CD4-positive, alpha-beta T cell treated with Interleukin-17A for 1 hour (primary cell): ENCODE measurements at regions not wholly inside any gene's neighbourhood (a gene's known extent, or its start where the extent isn't known, plus 50 kb on each side); places are given as distances from the start of the nearest gene placed in this dataset.
"Not testable (repeated sequence)": the region's sequence is repeated elsewhere in the genome, so short reads cannot be mapped to it uniquely, and the experiment has no call there.

ENCODE experiments used
- DNase-seq: peaks from one replicate; pipeline ENCODE4 v3.0.0-alpha.2; 2020

DNA sequence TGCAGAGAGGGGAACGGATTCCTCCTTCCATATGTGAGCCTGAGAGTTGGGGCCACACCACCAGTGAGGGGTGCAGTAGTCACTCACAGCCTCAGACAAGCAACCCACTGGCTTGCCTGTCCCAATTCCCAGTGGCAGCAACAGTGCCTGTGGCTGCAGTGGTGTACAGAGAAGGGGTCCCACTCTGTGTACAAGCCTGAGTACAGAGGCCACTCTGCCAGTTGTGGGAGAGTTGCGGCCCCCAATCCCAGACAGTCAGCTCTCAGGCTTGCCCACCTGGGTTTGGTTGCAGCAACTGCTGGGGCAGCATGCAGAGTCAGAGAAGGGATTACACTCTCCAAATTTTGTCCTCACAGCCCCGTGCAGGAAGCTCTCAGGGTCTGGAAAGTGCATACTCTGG lies 133.2 kb upstream of the RFX3 start:
- no peak for DNase-seq

DNA sequence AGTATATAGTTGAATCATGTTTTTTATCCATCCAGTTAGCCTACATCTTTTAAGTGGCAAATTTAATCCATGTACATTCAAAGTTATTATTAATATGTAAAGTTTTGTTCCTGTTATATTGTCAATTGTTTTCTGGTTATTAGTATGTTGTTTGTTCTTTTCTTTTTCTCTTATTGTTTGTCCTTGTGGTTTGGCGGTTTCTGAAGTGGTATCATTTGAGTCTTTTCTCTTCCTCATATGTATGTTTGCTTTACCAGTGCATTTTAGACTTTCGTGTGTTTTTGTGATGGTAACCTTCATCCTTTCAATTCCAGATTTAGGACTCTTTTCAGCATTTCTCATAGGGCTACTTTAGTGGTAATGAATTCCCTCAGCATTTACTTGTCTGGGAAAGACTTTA lies 130.4 kb upstream of the RFX3 start:
- DNase-seq = no peak

DNA sequence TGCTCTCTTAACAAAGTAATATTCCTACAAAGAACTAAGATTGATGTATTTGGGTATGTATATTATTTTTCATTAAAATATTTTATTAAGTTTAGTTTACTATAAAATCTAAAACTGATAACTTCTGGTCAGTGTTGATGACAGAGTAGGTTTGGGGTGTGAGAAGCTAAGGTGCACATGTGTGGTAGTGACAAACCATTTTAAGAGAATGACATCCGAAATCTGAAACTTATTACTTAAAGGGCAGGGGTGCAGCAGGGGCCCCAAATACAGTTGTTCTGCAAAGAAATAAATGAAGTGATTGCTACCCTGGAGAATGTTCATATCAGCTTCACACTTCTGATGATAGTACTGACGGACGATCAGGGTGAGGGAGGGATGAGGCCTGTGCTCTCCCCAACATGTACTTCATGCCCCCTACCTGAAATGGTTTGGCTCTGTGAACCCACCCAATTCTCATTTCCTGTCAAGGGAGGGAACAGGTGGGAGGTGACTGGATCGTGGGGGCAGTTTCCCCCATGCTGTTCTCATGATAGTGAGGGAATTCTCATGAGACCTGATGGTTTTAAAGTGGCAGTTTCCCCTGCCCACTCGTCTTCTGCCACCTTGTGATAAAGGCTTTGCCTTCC lies 125.3 kb upstream of the RFX3 start:
- no peak for DNase-seq

DNA sequence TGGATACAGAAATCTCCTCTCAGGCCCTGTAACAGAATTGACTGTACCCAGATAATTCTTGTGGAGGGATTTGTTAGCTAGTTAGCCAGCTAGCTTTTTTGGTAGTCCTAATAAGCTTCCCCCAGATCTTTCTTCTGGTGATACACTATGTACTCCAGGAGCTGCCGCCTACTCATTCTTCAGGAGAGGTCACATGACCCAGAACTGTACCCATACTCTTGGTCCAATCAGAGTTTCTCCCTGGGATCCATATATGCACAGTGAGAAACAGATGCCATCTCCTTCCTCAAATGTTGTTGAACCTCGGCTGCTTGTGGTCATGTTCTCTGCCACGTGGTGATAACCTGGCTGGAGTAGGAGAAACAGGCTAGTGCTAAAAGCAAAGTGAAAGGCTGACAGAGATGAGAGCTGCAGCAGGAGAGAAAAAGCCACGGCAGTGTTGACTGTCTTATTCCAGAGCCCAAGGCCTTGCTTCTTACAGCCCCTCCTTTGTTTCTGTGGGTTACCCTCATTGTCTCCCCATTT lies 123.0 kb upstream of the RFX3 start:
- DNase-seq = no peak

DNA sequence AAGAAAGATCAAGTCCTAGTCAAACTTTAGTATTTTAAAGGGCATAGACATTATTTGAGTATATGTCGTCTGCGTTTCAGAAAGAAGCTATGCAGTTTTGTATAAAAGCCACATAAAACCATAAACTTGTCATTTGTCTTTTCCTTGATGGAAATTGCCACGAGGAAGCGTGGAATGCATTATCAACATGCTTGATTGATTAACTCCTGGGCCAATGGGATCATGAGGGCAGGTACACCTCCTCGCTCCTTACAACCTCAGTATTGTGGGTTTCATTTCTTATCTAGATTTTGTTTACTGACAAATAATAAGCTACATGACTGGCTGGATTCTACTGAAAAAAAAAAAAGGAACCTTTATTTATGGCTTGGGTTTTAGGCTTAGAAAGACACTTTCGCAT lies 122.5 kb upstream of the RFX3 start:
- no peak for DNase-seq

DNA sequence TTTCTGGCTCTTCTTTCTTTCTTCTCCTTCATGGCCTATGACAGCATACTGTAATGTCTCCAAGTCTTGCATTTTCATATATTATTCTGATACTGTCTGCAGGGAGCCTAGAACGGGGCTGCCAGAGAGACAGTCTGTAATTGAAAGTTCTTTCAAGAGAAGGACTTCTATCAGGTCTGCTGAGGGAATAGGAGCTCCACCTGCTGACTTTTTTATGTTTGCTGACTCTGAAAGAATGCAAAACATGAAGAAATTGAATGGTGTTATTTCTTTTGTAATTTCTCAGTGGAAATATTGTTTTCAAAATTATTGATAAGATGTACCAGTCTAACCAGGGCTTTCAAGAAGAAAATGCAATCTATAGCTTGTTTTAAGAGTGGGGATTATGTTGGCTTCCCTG lies 121.9 kb upstream of the RFX3 start:
- peak; percentile 7 for DNase-seq

DNA sequence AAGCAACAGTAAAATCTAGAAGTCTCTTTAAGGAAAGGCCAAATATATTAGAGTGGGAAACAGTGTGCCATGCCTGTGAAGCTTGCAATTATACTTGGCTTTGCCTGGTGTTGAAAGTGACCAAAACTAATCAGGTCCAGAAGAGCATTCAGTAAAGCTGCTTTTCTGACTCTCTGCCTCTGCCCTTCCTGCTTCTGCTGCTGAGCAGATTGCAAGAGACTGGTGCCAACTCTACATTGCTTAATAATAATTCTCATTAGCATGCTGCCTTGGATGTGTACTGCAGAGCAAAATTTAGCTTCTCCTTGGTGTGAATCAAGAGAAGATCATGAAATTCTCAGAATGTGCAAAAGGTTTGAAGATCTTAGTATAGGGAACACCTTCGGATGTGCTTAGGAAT lies 120.4 kb upstream of the RFX3 start:
- DNase-seq = no peak

DNA sequence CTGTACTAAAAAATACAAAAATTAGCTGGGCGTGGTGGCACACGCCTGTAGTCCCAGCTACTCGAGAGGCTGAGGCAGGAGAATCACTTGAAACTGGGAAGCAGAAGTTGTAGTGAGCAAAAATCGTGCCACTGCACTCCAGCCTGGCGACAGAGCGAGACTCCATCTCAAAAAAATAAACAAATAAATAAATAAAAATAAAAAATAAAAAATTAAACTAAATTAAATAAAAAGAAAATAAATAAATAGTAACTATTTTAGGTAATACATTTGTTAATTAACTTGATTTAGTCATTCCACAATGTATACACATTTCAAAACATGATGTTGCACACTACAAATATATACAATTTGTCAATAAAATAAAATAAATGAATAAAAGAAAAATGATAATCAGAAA lies 116.3 kb upstream of the RFX3 start:
- not testable (repeated sequence) for DNase-seq

DNA sequence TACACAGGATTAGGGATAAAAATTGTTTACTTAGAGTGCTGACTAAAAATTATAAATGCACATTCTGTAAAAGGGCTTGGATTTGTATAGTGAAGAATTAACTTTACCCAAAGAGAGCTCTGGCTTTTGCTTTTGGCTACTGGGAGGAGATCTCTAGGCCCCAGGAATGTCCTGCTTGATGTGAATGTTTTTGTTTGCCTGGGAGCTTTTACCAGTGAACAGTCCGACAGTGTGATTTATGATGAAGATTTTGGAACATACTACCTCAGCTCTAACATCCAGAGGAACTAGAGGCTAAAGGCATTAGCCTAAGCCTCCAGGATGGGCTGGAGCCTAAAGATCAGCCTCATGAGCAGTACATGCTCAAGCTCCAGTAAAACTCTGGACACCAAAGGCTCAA lies 103.7 kb upstream of the RFX3 start:
- no peak for DNase-seq

DNA sequence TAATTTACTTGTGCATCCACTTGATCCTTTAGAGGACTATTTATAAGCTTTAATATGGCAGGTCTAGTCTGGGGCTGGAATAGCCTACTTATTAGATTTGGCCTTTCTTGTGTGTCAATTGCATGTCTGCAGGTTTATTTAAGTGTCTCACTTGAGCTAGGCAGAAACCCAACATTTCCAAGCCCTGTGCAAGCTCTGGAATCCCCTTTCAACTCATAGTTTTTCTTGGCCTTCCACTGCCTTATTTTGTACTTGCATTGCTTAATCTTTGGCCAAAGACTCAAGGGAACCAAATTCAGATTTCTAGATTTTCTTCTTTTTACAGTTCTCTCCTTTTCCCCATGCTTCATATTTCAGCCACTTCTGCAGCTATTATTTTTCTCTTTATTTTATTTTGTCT lies 102.4 kb upstream of the RFX3 start:
- no peak for DNase-seq

DNA sequence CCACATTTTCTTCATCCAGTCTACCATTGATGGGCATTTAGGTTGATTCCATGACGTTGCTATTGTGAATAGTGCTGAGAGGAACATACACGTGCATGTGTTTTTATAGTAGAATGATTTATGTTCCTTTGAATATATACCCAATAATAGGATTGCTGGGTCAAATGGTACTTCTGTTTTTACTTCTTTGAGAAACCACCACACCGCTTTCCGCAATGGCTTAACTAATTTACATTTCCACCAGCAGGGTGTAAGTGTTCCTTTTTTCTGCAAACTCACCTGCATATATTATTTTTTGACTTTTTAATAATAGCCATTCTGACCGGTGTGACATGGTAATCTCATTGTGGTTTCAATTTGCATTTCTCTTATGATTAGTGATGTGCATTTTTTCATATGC lies 82.2 kb upstream of the RFX3 start:
- DNase-seq = no peak

DNA sequence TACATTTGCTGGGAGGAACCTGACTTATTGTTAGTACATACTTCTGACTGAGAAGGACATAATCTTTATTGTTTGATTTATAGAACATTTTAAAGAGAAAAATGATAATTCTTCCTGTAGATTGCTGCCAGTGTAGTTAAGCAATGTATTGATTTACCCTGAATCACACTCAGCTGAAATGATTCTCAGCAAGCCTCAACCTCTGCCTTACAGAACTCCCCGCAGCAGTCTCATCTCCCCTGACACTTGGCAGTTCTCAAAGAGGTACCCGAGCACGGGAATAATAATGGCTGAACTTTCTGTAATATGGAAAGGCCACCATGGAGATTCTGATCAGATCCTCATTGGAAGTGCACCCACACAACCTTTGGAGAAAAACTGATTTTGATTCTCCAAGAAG lies 74.9 kb upstream of the RFX3 start:
- DNase-seq = no peak

DNA sequence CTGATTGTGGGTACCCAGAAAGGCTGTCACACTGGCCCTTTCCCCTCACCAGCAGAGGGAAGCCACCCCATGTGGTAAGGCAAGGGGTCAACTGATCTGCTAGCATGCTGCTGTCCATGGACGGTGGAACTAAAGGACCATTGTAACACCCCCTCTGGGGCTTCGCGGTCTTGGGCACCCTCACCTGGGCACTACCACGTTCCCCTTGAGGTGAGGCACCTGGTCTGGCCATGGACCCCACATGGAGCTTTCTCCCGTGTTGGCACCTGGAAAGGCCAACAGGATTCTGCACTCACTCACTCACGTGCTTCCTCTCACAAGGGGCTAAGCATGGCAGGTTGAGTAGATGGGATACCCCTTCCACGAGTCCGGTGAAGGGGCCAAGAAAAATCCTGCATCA lies 72.0 kb upstream of the RFX3 start:
- DNase-seq = no peak

DNA sequence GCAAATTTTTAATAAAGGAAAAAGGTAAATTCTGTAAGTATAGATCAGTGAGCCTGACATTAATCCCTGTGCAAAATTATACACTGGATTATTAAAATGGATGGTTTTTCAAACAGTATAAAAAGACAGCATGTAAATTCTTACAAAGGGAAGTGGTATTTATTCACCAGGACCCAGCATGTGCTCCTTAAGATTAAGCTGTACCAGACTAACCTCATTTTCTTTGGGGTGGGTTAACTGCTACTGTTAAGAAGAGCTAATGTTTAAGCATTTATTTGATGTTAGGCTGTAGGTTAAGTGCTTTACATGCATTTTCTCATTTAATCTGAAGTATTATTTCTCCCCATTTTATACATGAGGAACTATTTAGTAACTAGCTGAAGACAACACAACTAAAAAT lies 60.3 kb upstream of the RFX3 start:
- no peak for DNase-seq

DNA sequence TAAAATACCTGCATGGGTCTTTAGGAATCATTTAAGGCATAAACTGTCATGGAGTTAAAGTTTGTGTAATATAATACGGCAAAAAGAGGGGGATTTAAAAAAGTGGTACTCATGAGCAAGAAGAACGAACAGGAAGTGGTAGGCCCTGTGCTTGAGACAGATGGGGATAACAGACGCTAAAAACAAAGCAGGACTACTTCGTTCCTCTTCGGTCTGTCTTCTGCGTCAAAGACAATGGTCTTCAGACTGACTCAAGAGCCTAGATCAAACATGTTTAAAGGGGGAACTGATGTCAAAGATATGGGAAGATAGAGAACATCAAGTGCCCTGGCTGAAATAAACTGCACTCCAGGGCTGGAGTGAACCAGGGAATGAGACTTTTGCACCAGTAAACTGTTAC lies 59.8 kb upstream of the RFX3 start:
- DNase-seq = no peak

DNA sequence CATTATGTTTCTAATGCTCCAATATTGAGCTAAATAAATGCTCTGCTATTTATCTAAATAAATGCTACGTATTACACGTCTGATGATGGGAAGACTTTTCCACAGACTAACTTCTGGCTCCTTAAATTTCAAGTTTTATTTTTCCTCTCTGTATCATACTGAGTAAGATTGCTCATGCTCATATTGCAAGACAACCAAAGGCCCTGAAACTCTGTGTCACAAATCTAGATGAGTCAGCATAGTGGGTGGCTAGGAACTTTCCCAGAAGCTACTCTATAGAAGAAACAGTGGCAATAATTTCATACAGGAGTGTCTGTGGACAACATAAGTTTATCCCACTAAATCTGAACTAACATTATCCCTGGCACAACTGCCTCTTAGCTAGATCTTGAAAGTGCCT lies 53.0 kb upstream of the RFX3 start:
- DNase-seq = no peak

DNA sequence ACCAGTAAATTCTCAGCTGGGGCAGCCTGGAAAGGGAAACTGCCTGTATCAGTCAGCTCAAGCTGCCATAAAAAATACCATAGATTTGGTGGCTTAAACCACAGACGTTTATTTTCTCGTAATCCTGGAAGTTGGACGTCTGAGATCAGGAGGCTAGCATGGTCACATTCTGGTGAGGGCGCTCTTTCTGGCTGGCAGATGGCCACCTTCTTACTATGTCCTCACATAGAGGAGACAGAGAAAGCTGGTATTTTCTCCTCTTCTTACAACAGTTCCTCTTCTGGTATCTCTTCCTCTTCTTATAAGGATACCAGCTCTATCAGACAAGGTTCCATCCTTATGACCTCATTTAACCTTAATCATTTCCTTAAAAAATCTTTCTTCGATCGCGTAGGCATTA lies 50.5 kb upstream of the RFX3 start:
- no peak for DNase-seq

DNA sequence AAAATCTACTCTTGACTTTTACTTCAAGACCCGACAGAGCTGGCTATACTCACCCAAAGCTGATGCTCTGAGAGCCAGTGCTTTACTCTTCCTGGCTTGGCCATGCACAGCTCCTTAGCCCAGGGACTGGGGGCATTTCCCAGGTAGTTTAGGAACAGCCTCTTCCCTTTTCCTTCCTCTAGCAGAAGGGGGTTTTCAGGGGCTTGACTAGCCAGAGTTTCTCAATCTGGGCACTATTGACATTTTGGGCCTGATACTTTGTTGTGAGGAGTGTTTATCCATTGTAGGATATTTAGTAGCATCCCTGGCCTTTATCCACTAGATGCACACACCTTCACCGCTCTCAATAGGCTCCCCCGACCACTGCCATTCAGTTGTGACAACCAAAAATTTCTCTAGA lies 50.0 kb upstream of the RFX3 start:
- DNase-seq = no peak
